NCI-H1048 (cell line): ENCODE measurements at regions not wholly inside any gene's neighbourhood (a gene's known extent, or its start where the extent isn't known, plus 50 kb on each side); places are given as distances from the start of the nearest gene placed in this dataset.

Experiments used
- DNase-seq: peaks from one replicate; lab custom pipeline; 2025; lab: John Stamatoyannopoulos, UW

GRCh38 chr5:56515011-56515410 is 281.9 kb upstream of the ANKRD55 start:
- no peak for DNase-seq

- DNase-seq = no peak
These were observed 281.1 kb upstream of the ANKRD55 start for GRCh38 chr5:56514245-56514644.

- no peak for DNase-seq
These were observed 280.0 kb upstream of the ANKRD55 start for GRCh38 chr5:56513141-56513540.

GRCh38 chr5:56512313-56512996 is 279.3 kb upstream of the ANKRD55 start:
- no peak for DNase-seq

DNA sequence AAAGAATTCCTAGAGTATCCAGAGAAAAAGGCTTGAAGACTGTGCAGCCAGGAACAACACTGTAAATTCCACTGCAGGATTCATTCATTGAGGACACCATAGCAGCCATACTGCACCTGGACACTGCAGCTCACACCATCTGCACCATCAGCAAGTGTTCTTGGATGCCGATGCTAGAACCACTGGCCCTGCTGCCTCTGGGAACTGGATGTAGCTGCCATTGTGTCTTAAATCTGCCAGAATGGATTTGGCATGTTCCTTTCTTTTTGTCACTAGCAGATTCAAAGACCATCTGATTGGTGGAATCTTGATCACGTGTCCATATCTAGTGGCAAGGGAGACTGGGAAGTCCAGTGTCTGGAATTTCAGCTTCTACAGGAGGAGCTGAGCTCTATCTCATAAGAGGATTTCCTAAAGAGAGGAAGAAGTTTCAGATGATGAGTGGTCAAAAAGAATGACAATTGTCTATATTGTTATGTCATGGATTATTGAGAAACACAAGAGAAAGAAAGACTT is 278.3 kb upstream of the ANKRD55 start:
- no peak for DNase-seq

GRCh38 chr5:56508249-56508648 is 275.1 kb upstream of the ANKRD55 start:
- no peak for DNase-seq

- DNase-seq = no peak
These were observed 274.3 kb upstream of the ANKRD55 start for GRCh38 chr5:56507351-56507930.

GRCh38 chr5:56506211-56506965 is 273.3 kb upstream of the ANKRD55 start:
- DNase-seq = no peak

DNA sequence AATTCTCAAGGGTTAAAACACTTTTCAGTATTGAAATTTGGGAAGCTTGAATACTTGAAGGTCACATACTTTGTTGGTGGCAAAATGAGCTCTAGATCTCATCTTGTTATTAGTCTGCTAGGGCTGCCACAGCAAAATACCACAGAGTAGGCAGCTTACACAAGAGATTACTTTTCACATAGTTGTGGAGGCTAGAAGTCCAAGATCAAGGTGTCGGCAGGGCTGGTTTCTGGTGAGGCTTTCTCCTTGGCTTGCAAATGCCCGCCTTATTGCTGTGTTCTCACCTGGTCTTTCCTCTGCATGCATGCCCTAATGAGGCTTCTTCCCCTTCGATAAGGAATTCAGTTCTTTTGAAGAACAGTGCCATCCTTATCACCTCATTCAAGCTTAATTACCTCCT is 270.8 kb upstream of the ANKRD55 start:
- no peak for DNase-seq

- DNase-seq = no peak
These were observed 268.8 kb upstream of the ANKRD55 start for GRCh38 chr5:56501781-56502557.

- no peak for DNase-seq
These were observed 266.8 kb upstream of the ANKRD55 start for GRCh38 chr5:56499901-56500300.

- no peak for DNase-seq
These were observed 266.4 kb upstream of the ANKRD55 start for GRCh38 chr5:56499491-56499890.

DNA sequence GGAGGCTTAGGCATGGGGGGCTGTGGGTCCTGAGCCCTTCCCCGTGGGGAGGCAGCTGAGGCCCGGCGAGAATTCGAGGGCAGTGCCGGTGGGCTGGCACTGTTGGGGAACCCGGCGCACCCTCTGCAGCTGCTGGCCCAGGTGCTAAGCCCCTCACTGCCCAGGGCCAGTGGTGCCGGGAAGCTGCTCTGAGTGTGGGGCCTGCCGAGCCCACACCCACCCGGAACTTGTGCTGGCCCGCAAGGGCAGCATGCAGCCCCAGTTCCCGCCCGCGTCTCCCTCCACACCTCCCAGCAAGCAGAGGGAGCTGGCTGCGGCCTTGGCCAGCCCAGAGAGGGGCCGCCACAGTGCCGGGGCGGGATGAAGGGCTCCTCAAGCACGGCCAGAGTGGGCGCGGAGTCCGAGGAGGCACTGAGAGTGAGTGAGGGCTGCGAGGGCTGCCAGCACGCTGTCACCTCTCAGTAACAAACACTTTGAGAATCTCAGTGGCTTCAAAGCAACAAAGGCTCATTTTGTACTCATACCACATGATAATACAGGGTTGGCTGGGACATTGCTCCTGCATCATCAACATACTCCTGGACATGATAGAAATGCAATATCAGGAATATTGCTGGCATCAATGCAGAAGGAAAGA is 265.7 kb upstream of the ANKRD55 start:
- no peak for DNase-seq

GRCh38 chr5:56496581-56497063 is 263.5 kb upstream of the ANKRD55 start:
- DNase-seq = no peak

- no peak for DNase-seq
These were observed 261.2 kb upstream of the ANKRD55 start for GRCh38 chr5:56494300-56494731.

- DNase-seq = no peak
These were observed 260.6 kb upstream of the ANKRD55 start for GRCh38 chr5:56493766-56494165.

DNA sequence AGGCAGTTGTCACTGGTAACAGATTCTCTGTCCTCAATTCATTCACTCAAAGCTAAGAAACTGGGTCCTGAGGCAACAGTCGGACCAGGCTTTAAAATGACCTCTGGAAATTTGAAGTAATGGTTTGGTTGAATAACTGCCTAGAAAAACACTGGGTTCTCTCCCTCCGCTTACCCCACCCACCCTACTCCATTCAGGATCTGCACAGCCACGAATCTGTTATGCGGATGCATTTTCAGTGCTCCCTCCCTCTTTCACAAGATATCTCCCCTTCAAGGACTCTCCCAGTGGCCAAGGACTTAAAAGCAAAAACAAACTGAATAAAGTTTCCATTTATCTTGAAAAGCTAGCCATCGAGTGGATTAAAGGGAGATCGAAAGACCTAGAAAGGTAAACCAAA is 260.2 kb upstream of the ANKRD55 start:
- no peak for DNase-seq

- no peak for DNase-seq
These were observed 259.7 kb upstream of the ANKRD55 start for GRCh38 chr5:56492812-56493211.

DNA sequence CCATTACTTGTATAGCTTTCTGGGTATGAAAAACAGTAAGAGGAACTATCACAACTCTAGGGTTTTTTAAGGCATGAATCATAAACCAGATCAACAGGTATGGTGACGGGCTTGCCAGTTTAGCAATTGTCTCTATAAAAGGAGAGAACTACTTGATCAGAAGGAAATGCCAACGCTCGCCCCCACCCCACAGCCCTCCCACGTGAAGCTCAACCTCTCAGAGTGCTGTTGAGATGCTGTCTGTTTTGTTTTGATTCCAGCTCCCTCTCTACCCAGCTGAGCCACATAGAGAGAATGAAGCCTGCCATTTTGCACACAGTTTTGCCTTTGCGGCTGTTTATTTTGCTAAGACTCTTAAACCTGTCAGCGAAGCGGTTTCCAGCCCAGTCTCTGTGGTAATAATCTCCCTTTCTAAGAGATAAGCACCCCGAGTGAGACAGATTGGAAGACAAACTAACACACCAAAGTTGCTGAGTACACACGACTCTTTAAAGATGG is 257.9 kb upstream of the ANKRD55 start:
- no peak for DNase-seq

DNA sequence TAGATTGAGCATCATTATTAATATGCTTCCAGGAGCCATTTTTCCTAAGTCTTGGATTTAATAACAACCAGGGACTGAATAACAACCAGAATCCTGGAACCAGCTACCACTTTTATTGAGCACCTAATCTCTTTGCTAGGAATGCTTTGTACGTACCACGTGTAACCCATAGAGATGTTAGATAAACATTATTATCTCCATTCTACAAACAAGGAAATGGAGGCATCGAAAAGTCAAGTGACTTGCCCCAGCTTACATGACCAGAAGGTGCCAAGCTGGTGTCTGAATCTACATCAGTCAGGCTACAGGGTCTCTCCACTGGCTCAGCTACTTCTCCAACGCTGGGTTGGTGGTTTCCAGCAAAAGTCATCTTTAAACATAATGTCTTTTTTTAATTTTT is 256.1 kb upstream of the ANKRD55 start:
- no peak for DNase-seq

- no peak for DNase-seq
These were observed 254.5 kb upstream of the ANKRD55 start for GRCh38 chr5:56487528-56488115.
